CD14-positive monocyte (primary cell): ENCODE measurements at regions not wholly inside any gene's neighbourhood (a gene's known extent, or its start where the extent isn't known, plus 50 kb on each side); places are given as distances from the start of the nearest gene placed in this dataset.
A peak's percentile ranks its signal among the peaks of the same experiment; 100 is the strongest.

Source experiments
- DNase-seq, 3 donors: peaks; one replicate each; pipeline ENCODE4 v3.0.0-alpha.2; 2011 to 2022
- H2AFZ ChIP-seq: 2 replicates; pipeline ENCODE4 v1.6.0; 2012; ENCODE audit warnings: mild to moderate bottlenecking, low read depth, low read length, inconsistent platforms; ENCODE audit not compliant: insufficient read depth, poor library complexity, severe bottlenecking
- H3K27ac ChIP-seq, 2 donors: 1 replicate in 1 of 2; 2 replicates in 1 of 2; pipeline ENCODE4 v1.5.1; 2012 to 2013; ENCODE audit warnings: low read length in 2 of 2, control low read depth in 1 of 2, inconsistent platforms in 1 of 2, low read depth in 1 of 2, mild to moderate bottlenecking in 1 of 2
- H3K27me3 ChIP-seq, 2 donors: one replicate each; pipeline versions ENCODE4 v1.6.0 to v1.6.1; 2011 to 2013; ENCODE audit warnings: low read length in 2 of 2; ENCODE audit not compliant: control insufficient read depth in 2 of 2, insufficient read depth in 2 of 2
- H3K36me3 ChIP-seq, 2 donors: replicated peaks in 1 of 2; 1 replicate in 1 of 2; 2 replicates in 1 of 2; pipeline versions ENCODE4 v1.5.1 to v1.6.1; 2012 to 2013; ENCODE audit warnings: low read length in 2 of 2, control low read depth in 1 of 2, inconsistent platforms in 1 of 2, mild to moderate bottlenecking in 1 of 2; ENCODE audit not compliant: insufficient read depth in 2 of 2, control insufficient read depth in 1 of 2
- H3K4me1 ChIP-seq, 2 donors: 1 replicate in 1 of 2; 2 replicates in 1 of 2; pipeline versions ENCODE4 v1.5.1 to v1.6.1; 2012 to 2013; ENCODE audit warnings: low read length in 2 of 2, control low read depth in 1 of 2, inconsistent platforms in 1 of 2, mild to moderate bottlenecking in 1 of 2, moderate library complexity in 1 of 2; ENCODE audit not compliant: insufficient read depth in 2 of 2, control insufficient read depth in 1 of 2
- H3K4me2 ChIP-seq: replicated peaks from 2 replicates; pipeline ENCODE3; 2012; ENCODE audit warnings: low read length, moderate library complexity, mild to moderate bottlenecking; ENCODE audit not compliant: poor library complexity, severe bottlenecking; ENCODE audit errors: extremely low read depth
- H3K4me3 ChIP-seq, 3 experiments: fragments of 200-600 bp in 1 of 3; sonication (generic) in 1 of 3; replicated peaks in 1 of 3; 1 replicate in 2 of 3; 2 replicates in 1 of 3; pipeline ENCODE4 v1.5.1; 2011 to 2013; ENCODE audit warnings: low read length in 3 of 3, mild to moderate bottlenecking in 3 of 3, control low read depth in 2 of 3, low read depth in 2 of 3, inconsistent platforms in 1 of 3, moderate library complexity in 1 of 3
- H3K79me2 ChIP-seq: 2 replicates; pipeline ENCODE4 v1.6.0; 2012; ENCODE audit warnings: mild to moderate bottlenecking, control low read depth, inconsistent platforms, low read length, moderate library complexity; ENCODE audit not compliant: insufficient read depth
- H3K9ac ChIP-seq: 2 replicates; pipeline ENCODE4 v1.6.0; 2017; ENCODE audit warnings: low read length, mild to moderate bottlenecking; ENCODE audit not compliant: insufficient read depth, poor library complexity, severe bottlenecking
- H3K9me3 ChIP-seq, 2 donors: replicated peaks in 1 of 2; 1 replicate in 1 of 2; 2 replicates in 1 of 2; pipeline versions ENCODE4 v1.5.1 to v1.6.1; 2012 to 2013; ENCODE audit warnings: low read length in 2 of 2, control low read depth in 1 of 2; ENCODE audit not compliant: control insufficient read depth in 1 of 2, insufficient read depth in 1 of 2
- H4K20me1 ChIP-seq: 2 replicates; pipeline ENCODE4 v1.6.0; 2012; ENCODE audit warnings: mild to moderate bottlenecking, low read length, control low read depth, moderate library complexity; ENCODE audit not compliant: insufficient read depth
- H3K27ac Mint-ChIP-seq, 7 donors: one replicate each; pipeline ENCODE4 v1.8.0; 2020; ENCODE audit warnings: mild to moderate bottlenecking in 7 of 7, mixed read lengths in 7 of 7, moderate library complexity in 6 of 7, inconsistent platforms in 2 of 7
- H3K27me3 Mint-ChIP-seq, 3 donors: one replicate each; pipeline ENCODE4 v1.8.0; 2021 to 2022; ENCODE audit warnings: low read depth in 3 of 3, mild to moderate bottlenecking in 3 of 3, mixed read lengths in 3 of 3, moderate library complexity in 3 of 3, inconsistent platforms in 1 of 3
- H3K36me3 Mint-ChIP-seq, 2 donors: one replicate each; pipeline ENCODE4 v1.8.0; 2020; ENCODE audit warnings: mixed read lengths in 2 of 2, inconsistent platforms in 1 of 2, mild to moderate bottlenecking in 1 of 2
- H3K4me1 Mint-ChIP-seq: one replicate; pipeline ENCODE4 v1.8.0; 2020; ENCODE audit warnings: mild to moderate bottlenecking, mixed read lengths
- H3K4me3 Mint-ChIP-seq, 2 donors: one replicate each; pipeline ENCODE4 v1.8.0; 2020; ENCODE audit warnings: mild to moderate bottlenecking in 2 of 2, mixed read lengths in 2 of 2, moderate library complexity in 1 of 2
- H3K9me3 Mint-ChIP-seq, 7 donors: one replicate each; pipeline ENCODE4 v1.8.0; 2020 to 2022; ENCODE audit warnings: mixed read lengths in 7 of 7, mild to moderate bottlenecking in 6 of 7, moderate library complexity in 6 of 7, inconsistent platforms in 2 of 7
- CTCF ChIP-seq: fragments of 200-600 bp; IDR thresholded peaks from one replicate; pipeline ENCODE4 v1.8.0; 2022; ENCODE audit warnings: antibody characterized with exemption, mild to moderate bottlenecking
- WGBS: methylation state at CpG from one replicate; pipeline ENCODE4 v1.1.5; 2013; ENCODE audit warnings: missing lambda C conversion rate; ENCODE audit not compliant: insufficient coverage; 5-methylcytosine and 5-hydroxymethylcytosine counted together
- intact Hi-C, 2 donors: fragments of 100-400 bp; cut with micrococcal nuclease; formaldehyde crosslinking; loops; one replicate each; pipeline versions ENCODE4 v1.15.0 to v1.15.1; 2023

GRCh38 chr17:21841839-21842238, 149.5 kb downstream of the KCNJ18 start:
- Mint-ChIP-seq H3K9me3 (peaks cover 23 to 40% (median 33%) of the 10 kb centered on the region in 7 donors), H3K4me3 (peak overlapping the region in 1 of 2 donors; percentile 67), H3K27me3 (peaks cover 7 to 42% (median 29%) of the 10 kb centered on the region in 3 donors), H3K36me3 (no peaks in the 10 kb centered on the region), H3K27ac (no peak overlapping the region), H3K4me1 (no peaks in the 10 kb centered on the region)
- H3K4me2 ChIP-seq, result no peak overlapping the region
- 33% methylated on average over 46 of the region's 49 CpGs for WGBS
- H3K9ac ChIP-seq, result no peak overlapping the region
- no peaks in the 10 kb centered on the region for H3K79me2 ChIP-seq
- no peak overlapping the region for H3K4me3 ChIP-seq
- intact Hi-C loops, result no loop called here
- no peak for DNase-seq
- no peaks in the 10 kb centered on the region for H3K36me3 ChIP-seq
- H4K20me1 ChIP-seq, result no peaks in the 10 kb centered on the region
- no peak overlapping the region for H2AFZ ChIP-seq
- TF ChIP-seq CTCF, result no peak
- peaks cover 0 to 20% of the 10 kb centered on the region in 2 donors for H3K27me3 ChIP-seq
- H3K4me1 ChIP-seq, result no peaks in the 10 kb centered on the region
- H3K9me3 ChIP-seq, result peaks cover 22 to 30% of the 10 kb centered on the region in 2 donors
- H3K27ac ChIP-seq, result no peak overlapping the region

GRCh38 chr17:21842332-21843317, 150.3 kb downstream of the KCNJ18 start:
- peaks cover 23 to 40% (median 33%) of the 10 kb centered on the region in 7 donors for H3K9me3 Mint-ChIP-seq
- H3K4me3 Mint-ChIP-seq, result peak overlapping the region in 1 of 2 donors; percentile 39
- Histone ChIP-seq H3K36me3 (no peaks in the 10 kb centered on the region), H3K9ac (no peak overlapping the region), H3K79me2 (no peaks in the 10 kb centered on the region), H3K27me3 (peaks cover 0 to 20% of the 10 kb centered on the region in 2 donors), H3K9me3 (peaks cover 22 to 30% of the 10 kb centered on the region in 2 donors), H3K4me2 (no peak overlapping the region), H3K4me1 (no peaks in the 10 kb centered on the region), H3K4me3 (no peak overlapping the region), H3K27ac (no peak overlapping the region), H2AFZ (no peak overlapping the region), H4K20me1 (no peaks in the 10 kb centered on the region)
- no peak for DNase-seq
- H3K27ac Mint-ChIP-seq, result no peak overlapping the region
- no peaks in the 10 kb centered on the region for H3K4me1 Mint-ChIP-seq
- intact Hi-C loops, result no loop called here
- 30% methylated on average over 117 of the region's 136 CpGs for WGBS
- no peaks in the 10 kb centered on the region for H3K36me3 Mint-ChIP-seq
- peaks cover 6 to 42% (median 29%) of the 10 kb centered on the region in 3 donors for H3K27me3 Mint-ChIP-seq
- TF ChIP-seq CTCF, result no peak
